OCI-LY7 (cell line): ENCODE measurements at regions not wholly inside any gene's neighbourhood (a gene's known extent, or its start where the extent isn't known, plus 50 kb on each side); places are given as distances from the start of the nearest gene placed in this dataset.

Experiments used
- BruUV-seq: library from RNA; stranded (reverse); fragments of 400-500 nt; replicated peaks from 2 replicates; lab custom pipeline; 2021; lab: Mats Ljungman, UMichigan
- CTCF ChIA-PET: fragments of 300-600 bp; sonication (Branson Sonifier 250); formaldehyde crosslinking; loops from one replicate; lab custom pipeline; 2022; ENCODE audit warnings: antibody characterized with exemption; ENCODE audit not compliant: unreplicated experiment; lab: Charles Lee
- POLR2A ChIA-PET: fragments of 300-600 bp; sonication (Branson Sonifier 250); formaldehyde crosslinking; loops from one replicate; lab custom pipeline; 2022; ENCODE audit warnings: antibody characterized with exemption; lab: Charles Lee
- DNase-seq: peaks from one replicate; pipeline ENCODE4 v3.0.0-alpha.2; 2015; ENCODE audit warnings: low spot score
- H2AFZ ChIP-seq: fragments of 200-600 bp; sonication (generic), shearing (Covaris generic); 2 replicates; pipeline ENCODE4 v1.6.1; 2014; ENCODE audit warnings: mild to moderate bottlenecking, antibody characterized with exemption, low read length, moderate library complexity
- H3K27ac ChIP-seq: fragments of 200-600 bp; sonication (generic); 2 replicates; pipeline ENCODE4 v1.5.1; 2014; ENCODE audit warnings: mixed run types, low read depth, mild to moderate bottlenecking, moderate library complexity, low read length, inconsistent platforms; ENCODE audit not compliant: poor library complexity, severe bottlenecking
- H3K36me3 ChIP-seq: fragments of 200-600 bp; sonication (generic); 2 replicates; pipeline ENCODE4 v1.6.1; 2014; ENCODE audit warnings: mild to moderate bottlenecking, antibody characterized with exemption, low read length, moderate library complexity, mixed read lengths; ENCODE audit not compliant: insufficient read depth
- H3K4me1 ChIP-seq: fragments of 200-600 bp; sonication (generic); 2 replicates; pipeline ENCODE4 v1.5.1; 2014; ENCODE audit warnings: mild to moderate bottlenecking, low read length; ENCODE audit not compliant: insufficient read depth, poor library complexity, severe bottlenecking
- H3K4me2 ChIP-seq: fragments of 200-600 bp; sonication (generic); 2 replicates; pipeline ENCODE4 v1.6.1; 2014; ENCODE audit warnings: mild to moderate bottlenecking, low read length
- H3K4me3 ChIP-seq: fragments of 200-600 bp; sonication (generic); 2 replicates; pipeline ENCODE4 v1.5.1; 2014; ENCODE audit warnings: mild to moderate bottlenecking, low read depth, low read length; ENCODE audit not compliant: poor library complexity, severe bottlenecking
- H3K79me2 ChIP-seq: fragments of 200-600 bp; sonication (generic); 2 replicates; pipeline ENCODE4 v1.6.1; 2016; ENCODE audit warnings: low read depth, mild to moderate bottlenecking, low read length, moderate library complexity, mixed read lengths; ENCODE audit not compliant: insufficient read depth
- H3K9me2 ChIP-seq: fragments of 200-600 bp; sonication (generic); 2 replicates; pipeline ENCODE4 v1.6.1; 2016; ENCODE audit warnings: mild to moderate bottlenecking, low read length, mixed read lengths; ENCODE audit not compliant: insufficient read depth
- H3K9me3 ChIP-seq: fragments of 200-600 bp; sonication (generic); 2 replicates; pipeline ENCODE4 v1.6.1; 2014; ENCODE audit warnings: mild to moderate bottlenecking, mixed run types, low read length, mixed read lengths
- H4K20me1 ChIP-seq: fragments of 200-600 bp; sonication (generic); 2 replicates; pipeline ENCODE4 v1.6.1; 2014; ENCODE audit warnings: mild to moderate bottlenecking, antibody characterized with exemption, low read length, moderate library complexity, mixed read lengths; ENCODE audit not compliant: insufficient read depth
- CTCF ChIP-seq: fragments of 200-600 bp; sonication (generic); conservative IDR thresholded peaks from 2 replicates; pipeline ENCODE4 v1.5.1; 2014; ENCODE audit warnings: mild to moderate bottlenecking, antibody characterized with exemption, low read length, moderate library complexity, mixed read lengths
- EZH2phosphoT487 ChIP-seq: fragments of 200-600 bp; sonication (generic); IDR thresholded peaks from 2 replicates; pipeline ENCODE4 v1.6.1; 2018; ENCODE audit warnings: low read depth, borderline replicate concordance, mild to moderate bottlenecking, mixed run types, antibody characterized with exemption, low read length, moderate library complexity, mixed read lengths
- intact Hi-C: fragments of 100-400 bp; cut with micrococcal nuclease; formaldehyde crosslinking; loops from one replicate; pipeline ENCODE4 v1.10.0; 2022; ENCODE audit not compliant: unreplicated experiment

- no TSS peak for BruUV-seq
- DNase-seq: no peak
Observed at GRCh38 chr3:72041511-72041910, 256.6 kb upstream of the PROK2 start.

GRCh38 chr3:72041076-72041475 lies 256.1 kb upstream of the PROK2 start:
- TF ChIP-seq EZH2phosphoT487 (no peak), CTCF (no peak)
- Histone ChIP-seq H3K36me3 (no peaks in the 10 kb centered on the region), H4K20me1 (no peaks in the 10 kb centered on the region), H3K4me3 (no peak overlapping the region), H3K9me3 (no peaks in the 10 kb centered on the region), H3K4me2 (no peak overlapping the region), H3K4me1 (peaks cover 21% of the 10 kb centered on the region), H2AFZ (no peak overlapping the region), H3K27ac (no peak overlapping the region), H3K9me2 (no peaks in the 10 kb centered on the region), H3K79me2 (no peaks in the 10 kb centered on the region)
- intact Hi-C loops: no loop called here
- POLR2A ChIA-PET: interaction anchor here (0.7 kb wide), 1 partner anchor 90 kb away, joined by 3 read pairs; no protein-coding TSS in a partner anchor
- no peak for DNase-seq
- CTCF ChIA-PET: no interaction called here
- BruUV-seq: no TSS peak

More at GRCh38 chr3:72041511-72041910, 256.6 kb upstream of the PROK2 start:
- H3K4me2 ChIP-seq: no peak overlapping the region
- H3K4me3 ChIP-seq: no peak overlapping the region
- H3K9me2 ChIP-seq: no peaks in the 10 kb centered on the region
- H3K9me3 ChIP-seq: no peaks in the 10 kb centered on the region
- no peak overlapping the region for H3K27ac ChIP-seq
- H3K36me3 ChIP-seq: no peaks in the 10 kb centered on the region
- no peak overlapping the region for H2AFZ ChIP-seq
- intact Hi-C loops: no loop called here
- peaks cover 21% of the 10 kb centered on the region for H3K4me1 ChIP-seq
- no peaks in the 10 kb centered on the region for H4K20me1 ChIP-seq
- TF ChIP-seq CTCF (no peak), EZH2phosphoT487 (no peak)
- POLR2A ChIA-PET: interaction anchor here (0.7 kb wide), 1 partner anchor 90 kb away, joined by 3 read pairs; no protein-coding TSS in a partner anchor
- CTCF ChIA-PET: no interaction called here
- H3K79me2 ChIP-seq: no peaks in the 10 kb centered on the region

- TF ChIP-seq EZH2phosphoT487: no peak
- TF ChIP-seq CTCF: no peak
- Histone ChIP-seq H3K36me3 (no peaks in the 10 kb centered on the region), H3K4me3 (no peak overlapping the region), H3K27ac (no peak overlapping the region), H3K9me2 (no peaks in the 10 kb centered on the region), H4K20me1 (no peaks in the 10 kb centered on the region), H3K9me3 (no peaks in the 10 kb centered on the region), H3K4me1 (peaks cover 24% of the 10 kb centered on the region), H2AFZ (no peak overlapping the region), H3K79me2 (no peaks in the 10 kb centered on the region), H3K4me2 (no peak overlapping the region)
- intact Hi-C loops: no loop called here
- no peak for DNase-seq
- ChIA-PET POLR2A (interaction anchor here (0.7 kb wide), 1 partner anchor 62 kb away, joined by 6 read pairs; no protein-coding TSS in a partner anchor), CTCF (no interaction called here)
- BruUV-seq: no TSS peak
Observed at GRCh38 chr3:72039677-72040076, 254.7 kb upstream of the PROK2 start.
